ENCODE measurements at regions not wholly inside any gene's neighbourhood (a gene's known extent, or its start where the extent isn't known, plus 50 kb on each side); places are given as distances from the start of the nearest gene placed in this dataset.

DNA sequence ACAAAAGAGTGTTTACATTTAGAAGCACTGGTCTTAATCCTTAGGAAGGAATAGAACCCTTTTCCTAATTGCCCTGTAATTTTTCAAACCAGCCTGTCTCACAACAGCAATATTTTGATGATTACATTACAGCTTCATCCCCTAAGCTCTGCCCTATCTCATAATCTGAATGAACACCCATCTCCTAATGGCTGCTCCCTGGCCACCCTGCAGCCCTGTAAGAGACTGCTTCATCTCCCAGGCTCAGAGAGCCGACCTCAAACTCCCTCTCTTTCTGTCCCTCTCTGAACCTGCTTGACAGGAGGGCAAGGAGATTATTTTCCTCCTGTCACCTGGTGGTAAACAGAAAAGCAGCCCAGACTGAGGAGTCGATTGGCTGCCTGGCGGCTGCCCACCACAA, 107.8 kb downstream of the MAIP1 start:
- DNase-seq (ENCODE audit: low read depth, low spot score) (no peak), ATAC-seq (no peak)
- H3K4me1 ChIP-seq (ENCODE audit: control insufficient read depth, insufficient read depth, low read length) = no peaks in the 10 kb centered on the region
- H3K9me3 ChIP-seq (ENCODE audit: control insufficient read depth, insufficient read depth, low read depth, low read length) = no peaks in the 10 kb centered on the region
- BruUV-seq (replicated peaks) = no TSS peak
- H3K36me3 ChIP-seq (ENCODE audit: control insufficient read depth, insufficient read depth, low read length) = no peaks in the 10 kb centered on the region
- H3K4me3 ChIP-seq (ENCODE audit: low read depth in 2 of 2, low read length in 2 of 2) = no peak overlapping the region
- in situ Hi-C loops (cut with HindIII; ENCODE audit: low pct_unique_long_range_greater_than_20kb, low sequenced_read_pairs) (no loop called here), intact Hi-C loops (cut with micrococcal nuclease; ENCODE audit: unreplicated experiment) (no loop called here)
- no peak for TF ChIP-seq TCF7L2 (IDR thresholded peaks at IDR 0.05; ENCODE audit: low read depth, low read length)
- CTCF ChIA-PET = no interaction called here
- POLR2A ChIA-PET = no interaction called here
- H3K27ac ChIP-seq (ENCODE audit: low read length) = no peak overlapping the region
- H3K27me3 ChIP-seq (ENCODE audit: control insufficient read depth, insufficient read depth, low read length) = no peaks in the 10 kb centered on the region

DNA sequence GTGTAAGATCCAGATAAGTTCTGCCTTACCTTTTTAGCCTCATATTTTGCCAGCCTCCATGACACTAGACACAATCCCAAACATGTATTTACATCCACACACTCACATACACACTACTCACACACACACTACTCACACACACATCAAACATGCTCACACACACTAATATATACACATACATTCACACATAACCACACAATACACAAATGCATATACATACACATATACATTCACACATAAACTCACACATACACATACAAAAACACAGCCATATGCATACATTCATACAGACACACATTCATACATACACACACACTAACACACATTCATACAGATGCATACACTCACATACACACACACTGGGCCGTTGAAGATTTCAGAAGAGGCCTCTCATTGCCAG, 109.5 kb downstream of the MAIP1 start:
- ATAC-seq (no peak), DNase-seq (ENCODE audit: low read depth, low spot score) (no peak)
- no peaks in the 10 kb centered on the region for H3K4me1 ChIP-seq (ENCODE audit: control insufficient read depth, insufficient read depth, low read length)
- no peak for TF ChIP-seq SIN3A (IDR thresholded peaks at IDR 0.05; ENCODE audit: borderline replicate concordance, insufficient read depth, low read depth, low read length)
- TF ChIP-seq TCF7L2 (IDR thresholded peaks at IDR 0.05; ENCODE audit: low read depth, low read length) = no peak
- TF ChIP-seq, protein P1, sequence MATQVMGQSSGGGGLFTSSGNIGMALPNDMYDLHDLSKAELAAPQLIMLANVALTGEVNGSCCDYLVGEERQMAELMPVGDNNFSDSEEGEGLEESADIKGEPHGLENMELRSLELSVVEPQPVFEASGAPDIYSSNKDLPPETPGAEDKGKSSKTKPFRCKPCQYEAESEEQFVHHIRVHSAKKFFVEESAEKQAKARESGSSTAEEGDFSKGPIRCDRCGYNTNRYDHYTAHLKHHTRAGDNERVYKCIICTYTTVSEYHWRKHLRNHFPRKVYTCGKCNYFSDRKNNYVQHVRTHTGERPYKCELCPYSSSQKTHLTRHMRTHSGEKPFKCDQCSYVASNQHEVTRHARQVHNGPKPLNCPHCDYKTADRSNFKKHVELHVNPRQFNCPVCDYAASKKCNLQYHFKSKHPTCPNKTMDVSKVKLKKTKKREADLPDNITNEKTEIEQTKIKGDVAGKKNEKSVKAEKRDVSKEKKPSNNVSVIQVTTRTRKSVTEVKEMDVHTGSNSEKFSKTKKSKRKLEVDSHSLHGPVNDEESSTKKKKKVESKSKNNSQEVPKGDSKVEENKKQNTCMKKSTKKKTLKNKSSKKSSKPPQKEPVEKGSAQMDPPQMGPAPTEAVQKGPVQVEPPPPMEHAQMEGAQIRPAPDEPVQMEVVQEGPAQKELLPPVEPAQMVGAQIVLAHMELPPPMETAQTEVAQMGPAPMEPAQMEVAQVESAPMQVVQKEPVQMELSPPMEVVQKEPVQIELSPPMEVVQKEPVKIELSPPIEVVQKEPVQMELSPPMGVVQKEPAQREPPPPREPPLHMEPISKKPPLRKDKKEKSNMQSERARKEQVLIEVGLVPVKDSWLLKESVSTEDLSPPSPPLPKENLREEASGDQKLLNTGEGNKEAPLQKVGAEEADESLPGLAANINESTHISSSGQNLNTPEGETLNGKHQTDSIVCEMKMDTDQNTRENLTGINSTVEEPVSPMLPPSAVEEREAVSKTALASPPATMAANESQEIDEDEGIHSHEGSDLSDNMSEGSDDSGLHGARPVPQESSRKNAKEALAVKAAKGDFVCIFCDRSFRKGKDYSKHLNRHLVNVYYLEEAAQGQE (IDR thresholded peaks at IDR 0.05; ENCODE audit: insufficient read depth in 1 of 2, low read depth in 2 of 2, low read length in 1 of 2) = no peak
- TF ChIP-seq, protein P2, sequence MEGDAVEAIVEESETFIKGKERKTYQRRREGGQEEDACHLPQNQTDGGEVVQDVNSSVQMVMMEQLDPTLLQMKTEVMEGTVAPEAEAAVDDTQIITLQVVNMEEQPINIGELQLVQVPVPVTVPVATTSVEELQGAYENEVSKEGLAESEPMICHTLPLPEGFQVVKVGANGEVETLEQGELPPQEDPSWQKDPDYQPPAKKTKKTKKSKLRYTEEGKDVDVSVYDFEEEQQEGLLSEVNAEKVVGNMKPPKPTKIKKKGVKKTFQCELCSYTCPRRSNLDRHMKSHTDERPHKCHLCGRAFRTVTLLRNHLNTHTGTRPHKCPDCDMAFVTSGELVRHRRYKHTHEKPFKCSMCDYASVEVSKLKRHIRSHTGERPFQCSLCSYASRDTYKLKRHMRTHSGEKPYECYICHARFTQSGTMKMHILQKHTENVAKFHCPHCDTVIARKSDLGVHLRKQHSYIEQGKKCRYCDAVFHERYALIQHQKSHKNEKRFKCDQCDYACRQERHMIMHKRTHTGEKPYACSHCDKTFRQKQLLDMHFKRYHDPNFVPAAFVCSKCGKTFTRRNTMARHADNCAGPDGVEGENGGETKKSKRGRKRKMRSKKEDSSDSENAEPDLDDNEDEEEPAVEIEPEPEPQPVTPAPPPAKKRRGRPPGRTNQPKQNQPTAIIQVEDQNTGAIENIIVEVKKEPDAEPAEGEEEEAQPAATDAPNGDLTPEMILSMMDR (IDR thresholded peaks at IDR 0.05) = no peak
- no peak for TF ChIP-seq POLR2AphosphoS5 (IDR thresholded peaks at IDR 0.05; ENCODE audit: low read depth, low read length)
- ChIA-PET POLR2A (interaction anchor here (0.6 kb wide), 1 partner anchor 20 kb away, joined by 3 read pairs; no protein-coding TSS in a partner anchor), CTCF (no interaction called here)
- H3K27ac ChIP-seq (ENCODE audit: low read length) = no peak overlapping the region
- no peak overlapping the region for H3K4me3 ChIP-seq (ENCODE audit: low read depth in 2 of 2, low read length in 2 of 2)
- no TSS peak for BruUV-seq (replicated peaks)
- no peaks in the 10 kb centered on the region for H3K27me3 ChIP-seq (ENCODE audit: control insufficient read depth, insufficient read depth, low read length)
- intact Hi-C loops (cut with micrococcal nuclease; ENCODE audit: unreplicated experiment) (no loop called here), in situ Hi-C loops (cut with HindIII; ENCODE audit: low pct_unique_long_range_greater_than_20kb, low sequenced_read_pairs) (no loop called here)
- no peaks in the 10 kb centered on the region for H3K9me3 ChIP-seq (ENCODE audit: control insufficient read depth, insufficient read depth, low read depth, low read length)
- no peaks in the 10 kb centered on the region for H3K36me3 ChIP-seq (ENCODE audit: control insufficient read depth, insufficient read depth, low read length)

DNA sequence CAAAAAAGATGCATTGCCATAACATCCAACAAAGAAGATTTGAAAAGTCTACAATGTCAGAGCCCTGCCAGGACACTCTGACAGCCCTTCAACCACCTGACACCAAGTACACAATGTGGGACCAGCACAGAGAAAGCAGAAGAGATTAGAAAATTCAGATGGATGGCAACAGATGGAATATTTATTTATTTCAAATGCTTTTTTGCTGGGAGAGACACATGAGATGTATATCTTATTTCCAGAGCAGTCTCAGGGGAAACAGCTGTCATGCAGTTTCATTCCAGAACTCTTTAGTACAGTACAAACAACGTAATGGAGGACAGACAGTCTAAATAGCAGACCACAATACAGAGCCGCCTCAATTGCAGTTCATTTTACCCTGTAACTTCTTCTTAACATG, 110.1 kb downstream of the MAIP1 start:
- H3K4me3 ChIP-seq (ENCODE audit: low read depth in 2 of 2, low read length in 2 of 2) = no peak overlapping the region
- DNase-seq (ENCODE audit: low read depth, low spot score) (no peak), ATAC-seq (no peak)
- no peaks in the 10 kb centered on the region for H3K36me3 ChIP-seq (ENCODE audit: control insufficient read depth, insufficient read depth, low read length)
- CTCF ChIA-PET = no interaction called here
- BruUV-seq (replicated peaks) = no TSS peak
- POLR2A ChIA-PET = no interaction called here
- intact Hi-C loops (cut with micrococcal nuclease; ENCODE audit: unreplicated experiment) = no loop called here
- no peaks in the 10 kb centered on the region for H3K27me3 ChIP-seq (ENCODE audit: control insufficient read depth, insufficient read depth, low read length)
- in situ Hi-C loops (cut with HindIII; ENCODE audit: low pct_unique_long_range_greater_than_20kb, low sequenced_read_pairs) = no loop called here
- H3K9me3 ChIP-seq (ENCODE audit: control insufficient read depth, insufficient read depth, low read depth, low read length) = no peaks in the 10 kb centered on the region
- TF ChIP-seq, protein P2 (IDR thresholded peaks at IDR 0.05) = no peak
- TF ChIP-seq SIN3A (IDR thresholded peaks at IDR 0.05; ENCODE audit: borderline replicate concordance, insufficient read depth, low read depth, low read length) = no peak
- TF ChIP-seq POLR2AphosphoS5 (IDR thresholded peaks at IDR 0.05; ENCODE audit: low read depth, low read length) = no peak
- TF ChIP-seq, protein P1 (IDR thresholded peaks at IDR 0.05; ENCODE audit: insufficient read depth in 1 of 2, low read depth in 2 of 2, low read length in 1 of 2) = no peak
- TF ChIP-seq TCF7L2 (IDR thresholded peaks at IDR 0.05; ENCODE audit: low read depth, low read length) = no peak
- H3K27ac ChIP-seq (ENCODE audit: low read length) = no peak overlapping the region
- no peaks in the 10 kb centered on the region for H3K4me1 ChIP-seq (ENCODE audit: control insufficient read depth, insufficient read depth, low read length)
